H1 (cell line): ENCODE measurements at regions not wholly inside any gene's neighbourhood (a gene's known extent, or its start where the extent isn't known, plus 50 kb on each side); places are given as distances from the start of the nearest gene placed in this dataset.

Source experiments
- CEBPB ChIP-seq: IDR thresholded peaks from 2 replicates; pipeline ENCODE4 v1.6.1; 2012; ENCODE audit warnings: low read depth, low read length
- CHD2 ChIP-seq: IDR thresholded peaks from 2 replicates; pipeline ENCODE4 v1.6.1; 2012; ENCODE audit warnings: low read length, improper control_type of control experiment
- EP300 ChIP-seq, 2 experiments: IDR thresholded peaks; 1 replicate in 1 of 2; 2 replicates in 1 of 2; pipeline ENCODE4 v1.6.1; 2011 to 2012; ENCODE audit warnings: low read depth in 2 of 2, low read length in 2 of 2, mild to moderate bottlenecking in 2 of 2, borderline replicate concordance in 1 of 2, inconsistent platforms in 1 of 2, moderate library complexity in 1 of 2
- EZH2 ChIP-seq: fragments of 200-600 bp; sonication (generic); IDR thresholded peaks from 2 replicates; pipeline ENCODE4 v1.7.1; 2012; ENCODE audit warnings: low read depth, mild to moderate bottlenecking, moderate library complexity, low read length, inconsistent platforms; ENCODE audit not compliant: severe bottlenecking
- POLR2A ChIP-seq, 2 experiments: IDR thresholded peaks; 1 replicate in 1 of 2; 2 replicates in 1 of 2; pipeline ENCODE4 v1.6.1; 2011; ENCODE audit warnings: low read depth in 2 of 2, low read length in 2 of 2, mild to moderate bottlenecking in 2 of 2; ENCODE audit errors: control extremely low read depth in 1 of 2
- POLR2AphosphoS5 ChIP-seq: IDR thresholded peaks from 2 replicates; pipeline ENCODE4 v1.6.1; 2011; ENCODE audit warnings: low read depth, low read length
- RAD21 ChIP-seq, 2 experiments: IDR thresholded peaks in 1 of 2; conservative IDR thresholded peaks in 1 of 2; 2 replicates each; pipeline ENCODE4 v1.6.1; 2011; ENCODE audit warnings: low read depth in 2 of 2, low read length in 2 of 2, improper control_type of control experiment in 1 of 2, inconsistent platforms in 1 of 2, mild to moderate bottlenecking in 1 of 2, moderate library complexity in 1 of 2
- RFX5 ChIP-seq: IDR thresholded peaks from 2 replicates; pipeline ENCODE4 v1.6.1; 2011; ENCODE audit warnings: low read depth, low read length, improper control_type of control experiment, borderline replicate concordance
- TF ChIP-seq, protein P1 (sequence below), 3 experiments: IDR thresholded peaks; 1 replicate in 2 of 3; 2 replicates in 1 of 3; pipeline versions ENCODE4 v1.5.1 to v1.6.1; 2011; ENCODE audit warnings: low read length in 3 of 3, mild to moderate bottlenecking in 3 of 3, inconsistent platforms in 2 of 3, low read depth in 1 of 3, moderate library complexity in 1 of 3; ENCODE audit not compliant: insufficient read depth in 1 of 3; ENCODE audit errors: control extremely low read depth in 1 of 3
- TF ChIP-seq, protein P2 (sequence below): IDR thresholded peaks from 2 replicates; pipeline ENCODE4 v1.6.1; 2011; ENCODE audit warnings: low read depth, mild to moderate bottlenecking, low read length; ENCODE audit not compliant: insufficient read depth

DNA sequence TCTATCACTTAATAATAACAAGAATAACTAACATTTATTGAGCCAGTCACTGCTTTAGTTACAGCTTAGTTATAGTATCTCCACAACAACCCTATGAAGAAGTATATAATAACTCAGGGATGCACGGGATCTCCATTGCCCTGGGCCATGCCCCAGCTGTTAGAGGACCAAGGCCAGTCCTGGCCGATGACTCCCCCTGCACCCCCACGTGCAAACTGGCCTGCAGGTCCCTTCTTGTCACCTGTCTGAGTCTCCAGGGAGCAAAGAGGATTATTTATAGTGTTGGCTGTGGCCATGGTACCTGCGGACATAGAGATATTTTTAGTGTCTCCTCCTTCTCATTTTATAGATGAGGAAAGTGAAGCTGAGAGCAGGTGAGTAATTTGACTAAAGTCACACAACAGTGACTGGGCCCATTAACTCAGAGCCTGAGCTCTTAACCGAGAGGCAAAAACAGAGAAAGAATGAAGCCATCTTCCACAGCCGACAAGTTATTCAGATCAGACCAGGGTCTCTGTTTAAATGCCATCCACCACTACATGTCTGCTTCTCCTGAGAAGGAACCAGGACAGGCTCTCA lies 94.4 kb downstream of the TMEM215 start:
- TF ChIP-seq POLR2A (IDR thresholded peaks at IDR 0.05; ENCODE audit: control extremely low read depth in 1 of 2, low read depth in 2 of 2, low read length in 2 of 2) (no peak), CEBPB (no peak), RAD21 (IDR thresholded peaks at IDR 0.05 in 1 of 2, conservative IDR thresholded peaks at IDR 0.05 in 1 of 2; ENCODE audit: low read depth in 2 of 2, low read length in 2 of 2) (no peak), POLR2AphosphoS5 (no peak), RFX5 (no peak), EP300 (IDR thresholded peaks at IDR 0.05; ENCODE audit: borderline replicate concordance in 1 of 2, low read depth in 2 of 2, low read length in 2 of 2) (no peak), CHD2 (no peak), EZH2 (no peak)
- TF ChIP-seq, protein P1, sequence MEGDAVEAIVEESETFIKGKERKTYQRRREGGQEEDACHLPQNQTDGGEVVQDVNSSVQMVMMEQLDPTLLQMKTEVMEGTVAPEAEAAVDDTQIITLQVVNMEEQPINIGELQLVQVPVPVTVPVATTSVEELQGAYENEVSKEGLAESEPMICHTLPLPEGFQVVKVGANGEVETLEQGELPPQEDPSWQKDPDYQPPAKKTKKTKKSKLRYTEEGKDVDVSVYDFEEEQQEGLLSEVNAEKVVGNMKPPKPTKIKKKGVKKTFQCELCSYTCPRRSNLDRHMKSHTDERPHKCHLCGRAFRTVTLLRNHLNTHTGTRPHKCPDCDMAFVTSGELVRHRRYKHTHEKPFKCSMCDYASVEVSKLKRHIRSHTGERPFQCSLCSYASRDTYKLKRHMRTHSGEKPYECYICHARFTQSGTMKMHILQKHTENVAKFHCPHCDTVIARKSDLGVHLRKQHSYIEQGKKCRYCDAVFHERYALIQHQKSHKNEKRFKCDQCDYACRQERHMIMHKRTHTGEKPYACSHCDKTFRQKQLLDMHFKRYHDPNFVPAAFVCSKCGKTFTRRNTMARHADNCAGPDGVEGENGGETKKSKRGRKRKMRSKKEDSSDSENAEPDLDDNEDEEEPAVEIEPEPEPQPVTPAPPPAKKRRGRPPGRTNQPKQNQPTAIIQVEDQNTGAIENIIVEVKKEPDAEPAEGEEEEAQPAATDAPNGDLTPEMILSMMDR (IDR thresholded peaks at IDR 0.05; ENCODE audit: control extremely low read depth in 1 of 3, insufficient read depth in 1 of 3, low read depth in 1 of 3, low read length in 3 of 3), result no peak
- TF ChIP-seq, protein P2, sequence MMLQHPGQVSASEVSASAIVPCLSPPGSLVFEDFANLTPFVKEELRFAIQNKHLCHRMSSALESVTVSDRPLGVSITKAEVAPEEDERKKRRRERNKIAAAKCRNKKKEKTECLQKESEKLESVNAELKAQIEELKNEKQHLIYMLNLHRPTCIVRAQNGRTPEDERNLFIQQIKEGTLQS, result no peak
